GM12891 (cell line): ENCODE measurements at regions not wholly inside any gene's neighbourhood (a gene's known extent, or its start where the extent isn't known, plus 50 kb on each side); places are given as distances from the start of the nearest gene placed in this dataset.

Source experiments
- DNase-seq: peaks from one replicate; pipeline ENCODE4 v3.0.0; 2011; ENCODE audit warnings: low spot score; ENCODE audit not compliant: insufficient read length
- FAIRE-seq: peaks from 2 replicates; lab custom pipeline; 2011; peaks lifted over from hg19 to GRCh38; lab: Jason Lieb, UNC
- PAX5 ChIP-seq: IDR thresholded peaks from 2 replicates; pipeline ENCODE4 v1.6.1; 2011; ENCODE audit warnings: low read length, moderate library complexity, mild to moderate bottlenecking; ENCODE audit not compliant: insufficient read depth, severe bottlenecking
- POLR2A ChIP-seq: IDR thresholded peaks from 2 replicates; pipeline ENCODE4 v1.6.1; 2011; ENCODE audit warnings: low read depth, low read length, control low read depth
- POLR2AphosphoS5 ChIP-seq: IDR thresholded peaks from 2 replicates; pipeline ENCODE4 v1.6.1; 2011; ENCODE audit warnings: low read depth, low read length, control low read depth
- POU2F2 ChIP-seq: IDR thresholded peaks from 2 replicates; pipeline ENCODE4 v1.6.1; 2011; ENCODE audit warnings: low read depth, mild to moderate bottlenecking, control low read depth, low read length, moderate library complexity
- SPI1 ChIP-seq: IDR thresholded peaks from 2 replicates; pipeline ENCODE4 v1.6.1; 2011; ENCODE audit warnings: low read depth, low read length, control low read depth
- TAF1 ChIP-seq: IDR thresholded peaks from 2 replicates; pipeline ENCODE4 v1.6.1; 2011; ENCODE audit warnings: low read depth, low read length, control low read depth

DNA sequence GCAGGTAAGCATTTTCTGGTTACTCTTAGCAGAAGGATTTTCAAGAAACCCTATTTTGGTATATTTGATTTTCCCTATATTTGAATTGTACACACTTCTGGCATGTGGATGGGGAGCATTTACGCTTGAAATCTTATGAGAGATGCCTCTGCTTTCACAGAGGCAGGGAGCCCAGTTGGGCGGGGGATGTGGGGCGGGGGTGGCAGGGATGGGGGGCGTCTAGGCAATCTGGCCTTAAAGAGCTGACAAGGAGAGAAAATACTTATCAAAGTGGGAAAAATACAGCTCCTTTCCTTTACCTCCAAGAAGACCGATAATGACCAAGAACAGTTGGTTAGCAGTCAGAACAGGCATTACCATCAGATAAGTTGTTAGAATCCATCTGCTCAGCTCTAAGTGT, 79.1 kb upstream of the NUDT7 start:
- DNase-seq (no peak), FAIRE-seq (no peak)
- TF ChIP-seq TAF1 (no peak), POLR2AphosphoS5 (no peak), POU2F2 (no peak), PAX5 (no peak), POLR2A (no peak), SPI1 (no peak)

DNA sequence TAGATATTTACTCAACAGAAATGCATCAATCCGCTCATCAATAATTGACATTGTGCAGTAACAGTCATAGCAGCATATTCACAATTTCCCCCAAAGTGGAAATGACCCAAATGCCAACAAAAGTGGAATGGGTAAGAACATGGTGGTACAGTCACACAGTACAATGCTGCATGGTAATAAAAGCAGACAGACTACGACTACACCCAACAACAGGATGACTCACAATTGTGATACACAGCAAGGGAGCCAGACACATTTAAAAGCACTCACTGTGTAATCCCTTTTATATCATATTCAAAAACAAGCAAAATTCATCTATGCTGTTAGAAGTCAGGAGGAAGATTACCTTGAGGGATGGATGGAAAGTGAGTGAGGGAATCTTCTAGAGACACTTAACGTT, 76.5 kb upstream of the NUDT7 start:
- no peak for FAIRE-seq

DNA sequence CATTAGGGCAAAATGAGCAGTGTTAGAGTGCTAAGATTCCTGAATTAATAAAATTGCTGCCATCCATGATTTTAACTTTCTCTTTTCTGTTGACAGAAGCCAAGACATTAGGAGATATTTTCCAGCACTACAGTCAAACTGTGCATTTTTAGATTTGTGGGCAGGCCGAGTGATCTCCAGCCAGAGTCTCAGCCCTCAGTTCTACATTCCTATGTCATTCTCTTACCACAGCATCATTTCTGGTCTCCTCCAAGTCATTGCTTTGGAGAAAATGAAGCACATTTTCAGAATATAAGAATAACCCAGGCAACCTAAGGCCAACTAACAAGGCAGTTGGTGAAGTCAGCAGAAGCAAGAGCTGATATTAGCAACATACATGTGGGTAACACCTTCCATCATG, 74.6 kb upstream of the NUDT7 start:
- FAIRE-seq (no peak), DNase-seq (no peak)
- TF ChIP-seq PAX5 (no peak), SPI1 (no peak), POLR2A (no peak), TAF1 (no peak), POU2F2 (no peak)

More for the DNA sequence above, 76.5 kb upstream of the NUDT7 start:
- no peak for DNase-seq
- no peak for TF ChIP-seq POLR2AphosphoS5
- TF ChIP-seq POLR2A = no peak
- TF ChIP-seq TAF1 = no peak
- no peak for TF ChIP-seq SPI1

DNA sequence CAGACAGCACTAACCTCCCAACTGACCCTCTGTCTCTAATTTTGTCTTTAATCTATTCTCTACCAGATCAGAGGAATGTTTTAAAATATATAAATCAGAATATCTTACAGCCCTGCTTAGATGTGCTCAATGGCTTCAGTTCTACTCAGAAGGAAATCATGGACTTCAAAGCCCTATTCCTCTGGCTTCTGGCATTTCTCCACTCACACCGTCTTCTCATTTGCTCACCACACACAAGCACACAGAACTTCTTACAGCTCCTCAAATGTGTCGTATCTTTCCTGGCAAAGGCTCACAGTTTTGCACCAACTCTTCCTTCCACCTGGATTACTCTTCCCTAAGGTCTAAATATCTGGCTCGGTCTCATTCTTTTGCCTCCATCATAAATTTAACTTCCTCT, 71.6 kb upstream of the NUDT7 start:
- TF ChIP-seq SPI1 (no peak), TAF1 (no peak), POLR2AphosphoS5 (no peak), POLR2A (no peak), PAX5 (no peak)
- FAIRE-seq (no peak), DNase-seq (no peak)

DNA sequence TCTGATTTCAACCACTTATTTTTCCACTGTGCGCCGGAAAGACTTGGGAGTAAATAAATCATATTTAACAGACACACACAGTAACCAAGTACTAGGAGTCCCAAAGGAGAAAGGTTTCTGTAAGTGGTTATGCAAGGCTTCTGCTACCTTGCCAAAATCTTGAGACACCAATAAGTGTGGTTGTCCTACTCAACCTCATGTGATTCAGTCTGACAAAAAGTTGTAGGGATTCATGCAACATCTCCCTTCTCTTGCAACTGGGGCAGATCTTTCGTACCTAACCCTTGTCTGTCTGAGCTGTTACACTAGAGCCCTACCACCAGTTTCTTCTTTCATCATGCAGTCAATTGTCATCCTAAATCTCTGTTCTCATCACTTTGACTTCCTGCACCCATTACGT, 69.9 kb upstream of the NUDT7 start:
- no peak for FAIRE-seq
- DNase-seq = no peak

DNA sequence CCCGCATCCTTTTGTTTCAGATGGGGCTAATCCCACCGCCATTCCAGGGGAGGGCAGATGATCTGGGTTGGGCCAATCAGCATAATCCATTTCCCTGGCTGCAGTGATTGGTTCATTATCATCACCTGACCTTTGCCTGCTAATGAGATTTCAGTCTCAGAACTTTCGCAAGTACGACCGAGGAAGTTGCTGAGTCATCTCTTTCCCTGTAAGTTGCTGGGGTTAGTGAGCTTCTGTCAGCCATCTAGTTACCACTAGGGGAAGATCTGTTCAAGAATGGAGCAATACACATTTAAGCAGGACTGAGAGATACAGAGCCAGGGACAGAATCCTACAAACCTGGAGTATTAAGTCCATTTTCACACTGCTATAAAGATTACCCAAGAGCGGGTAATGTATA, 65.3 kb upstream of the NUDT7 start:
- no peak for FAIRE-seq
- TF ChIP-seq POLR2A (no peak), SPI1 (no peak), PAX5 (no peak), TAF1 (no peak), POLR2AphosphoS5 (no peak), POU2F2 (no peak)
- no peak for DNase-seq

More for the DNA sequence above, 69.9 kb upstream of the NUDT7 start:
- no peak for TF ChIP-seq POLR2A
- TF ChIP-seq PAX5 = no peak
- no peak for TF ChIP-seq POU2F2
- TF ChIP-seq TAF1 = no peak
- TF ChIP-seq SPI1 = no peak
- no peak for TF ChIP-seq POLR2AphosphoS5

DNA sequence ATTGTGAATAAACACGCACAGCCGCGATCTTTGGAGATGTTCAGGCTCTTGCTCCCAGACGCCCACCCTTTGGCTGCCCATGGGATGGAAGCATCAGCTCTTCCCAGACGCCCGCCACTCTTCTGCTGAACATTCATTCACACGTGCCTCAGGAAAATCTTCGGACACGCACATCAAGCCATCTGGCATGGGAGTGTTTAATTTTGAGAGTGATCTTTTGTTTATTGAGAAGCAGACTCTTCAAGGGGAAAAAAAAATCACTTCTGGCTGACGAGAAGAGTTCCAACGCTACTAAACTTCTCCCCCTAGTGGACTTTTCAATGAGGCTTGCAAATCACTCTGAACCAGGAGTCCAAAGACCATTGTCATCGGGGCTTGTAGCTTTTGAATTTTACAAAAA, 62.0 kb upstream of the NUDT7 start:
- TF ChIP-seq TAF1 = no peak
- no peak for TF ChIP-seq POU2F2
- no peak for TF ChIP-seq SPI1
- no peak for TF ChIP-seq POLR2AphosphoS5
- TF ChIP-seq POLR2A = no peak
- no peak for TF ChIP-seq PAX5
- DNase-seq = no peak
- no peak for FAIRE-seq

DNA sequence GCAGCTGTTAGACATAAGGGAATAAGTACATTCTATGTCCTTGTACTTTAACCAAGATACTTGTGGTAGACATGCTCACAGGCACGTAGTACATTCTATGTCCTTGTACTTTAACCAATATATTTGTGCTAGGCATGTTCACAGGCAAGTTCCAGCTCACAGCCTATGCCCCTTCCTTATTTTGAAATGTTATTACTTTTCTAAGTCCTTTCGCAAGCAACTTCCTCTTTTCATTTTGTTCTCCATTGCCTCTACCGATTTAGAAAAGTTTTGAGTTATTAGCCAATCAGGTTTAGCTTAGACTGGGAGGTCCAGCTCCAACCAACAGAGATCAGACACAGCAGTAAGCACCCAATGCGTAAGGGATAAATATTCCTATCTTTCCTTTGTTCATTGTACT, 60.1 kb upstream of the NUDT7 start:
- DNase-seq (no peak), FAIRE-seq (no peak)
- TF ChIP-seq POLR2AphosphoS5 = no peak
- TF ChIP-seq PAX5 = no peak
- TF ChIP-seq TAF1 = no peak
- no peak for TF ChIP-seq POU2F2
- TF ChIP-seq SPI1 = no peak
- TF ChIP-seq POLR2A = no peak

DNA sequence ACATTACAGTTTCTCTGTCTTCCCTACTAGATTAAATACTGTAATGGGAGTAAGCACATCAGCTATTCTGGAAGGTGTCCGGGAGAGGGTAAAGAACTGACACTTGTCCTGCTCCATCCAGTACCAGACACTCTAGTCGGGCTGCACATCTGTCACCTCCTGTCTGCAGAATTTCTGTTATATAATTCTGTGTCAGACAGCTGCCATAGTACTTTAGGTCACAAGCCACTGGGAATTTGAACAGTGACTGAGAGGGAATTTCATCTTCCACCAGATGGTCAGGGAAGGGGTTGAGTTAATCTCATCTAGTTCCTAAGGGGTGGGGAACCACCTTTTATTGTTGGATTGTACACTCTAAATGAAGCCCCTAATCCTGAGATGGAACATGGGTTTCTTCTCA, 58.6 kb upstream of the NUDT7 start:
- FAIRE-seq = no peak
- TF ChIP-seq POU2F2 (no peak), POLR2AphosphoS5 (no peak), PAX5 (no peak), SPI1 (no peak), TAF1 (no peak), POLR2A (no peak)
- DNase-seq = no peak

DNA sequence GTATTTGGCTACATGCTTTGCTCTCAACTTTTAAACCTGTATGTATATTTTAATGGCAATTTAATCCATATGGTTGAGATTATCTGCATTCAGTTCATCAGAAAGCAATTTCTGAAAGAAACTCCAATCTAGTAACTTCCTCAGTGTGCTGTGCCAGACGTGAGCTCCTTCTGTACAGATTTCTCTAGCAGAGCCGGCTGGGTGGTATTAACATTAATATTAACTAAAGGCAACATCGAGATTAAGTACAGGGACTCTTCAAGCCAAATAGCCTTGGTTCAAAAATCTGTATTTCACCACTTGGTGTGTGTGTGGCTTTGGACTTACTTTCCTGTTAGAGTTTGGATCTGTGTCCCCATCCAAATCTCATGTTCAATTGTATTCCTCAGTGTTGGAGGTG, 55.5 kb upstream of the NUDT7 start:
- DNase-seq (no peak), FAIRE-seq (no peak)
- no peak for TF ChIP-seq POLR2A
- no peak for TF ChIP-seq PAX5
- TF ChIP-seq POLR2AphosphoS5 = no peak
- no peak for TF ChIP-seq POU2F2
- no peak for TF ChIP-seq SPI1
- no peak for TF ChIP-seq TAF1

DNA sequence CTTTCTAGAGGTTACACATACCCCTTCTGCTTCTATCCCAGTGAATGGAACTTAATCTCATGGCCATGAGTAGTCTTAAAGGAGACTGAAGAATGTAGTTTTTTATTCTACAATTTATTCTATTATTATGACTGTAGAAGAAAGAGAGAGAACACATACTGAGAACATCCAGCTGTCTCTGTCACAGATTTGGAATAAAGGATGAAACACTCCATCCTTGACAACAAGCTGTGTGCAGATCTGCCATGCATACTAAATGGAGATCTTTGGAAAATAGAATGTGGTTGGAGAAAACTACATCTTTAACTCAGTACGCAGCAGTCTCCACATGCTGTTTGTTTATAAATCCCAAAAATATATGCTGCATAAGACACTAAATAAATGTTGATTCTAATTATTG, 54.1 kb upstream of the NUDT7 start:
- TF ChIP-seq PAX5 (no peak), SPI1 (no peak), TAF1 (no peak), POLR2A (no peak), POLR2AphosphoS5 (no peak), POU2F2 (no peak)
- no peak for DNase-seq
- FAIRE-seq = no peak

DNA sequence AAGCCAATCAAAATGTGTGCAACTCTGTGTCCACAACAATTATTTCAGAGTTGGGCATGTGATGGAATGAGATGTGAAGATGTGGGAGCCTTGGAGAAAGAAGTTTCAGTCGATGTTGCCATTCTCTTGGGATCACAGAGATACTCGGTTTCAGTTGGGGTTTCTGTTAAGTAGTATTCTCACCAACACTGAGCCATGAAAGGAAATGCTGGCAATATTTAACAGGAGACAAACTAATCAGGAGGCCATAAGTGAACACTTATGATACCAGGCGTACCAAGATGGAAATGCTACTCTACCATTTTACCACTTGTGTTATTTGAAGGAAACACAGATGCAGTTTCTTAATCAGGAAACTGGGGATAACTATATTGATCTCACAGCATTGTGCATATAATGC, 53.3 kb upstream of the NUDT7 start:
- TF ChIP-seq SPI1 (no peak), POU2F2 (no peak), PAX5 (no peak), POLR2AphosphoS5 (no peak), POLR2A (no peak), TAF1 (no peak)
- no peak for DNase-seq
- no peak for FAIRE-seq
